H9 (cell line): ENCODE measurements at regions not wholly inside any gene's neighbourhood (a gene's known extent, or its start where the extent isn't known, plus 50 kb on each side); places are given as distances from the start of the nearest gene placed in this dataset.

Experiments used
- DNase-seq: peaks from one replicate; pipeline ENCODE4 v3.0.0-alpha.2; 2017
- H2AFZ ChIP-seq: one replicate; pipeline ENCODE4 v1.6.1; 2013; ENCODE audit warnings: mild to moderate bottlenecking, low read length, control low read depth, moderate library complexity
- H2AK5ac ChIP-seq: 2 replicates; pipeline ENCODE4 v1.6.1; 2013; ENCODE audit warnings: low read length, control low read depth, mixed read lengths; ENCODE audit not compliant: insufficient read length
- H2BK120ac ChIP-seq: one replicate; pipeline ENCODE4 v1.6.1; 2013; ENCODE audit warnings: low read depth, mild to moderate bottlenecking, low read length, control low read depth, inconsistent platforms; ENCODE audit not compliant: poor library complexity, severe bottlenecking
- H2BK12ac ChIP-seq: 2 replicates; pipeline ENCODE4 v1.6.1; 2013; ENCODE audit warnings: low read length, control low read depth, mixed read lengths, low read depth; ENCODE audit not compliant: insufficient read length
- H2BK15ac ChIP-seq: 2 replicates; pipeline ENCODE4 v1.6.1; 2013; ENCODE audit warnings: low read depth, low read length, control low read depth
- H2BK20ac ChIP-seq: one replicate; pipeline ENCODE4 v1.6.1; 2013; ENCODE audit warnings: low read depth, mild to moderate bottlenecking, low read length, control low read depth, inconsistent platforms; ENCODE audit not compliant: poor library complexity, severe bottlenecking
- H2BK5ac ChIP-seq: 2 replicates; pipeline ENCODE4 v1.6.1; 2013; ENCODE audit warnings: low read length, control low read depth, mixed read lengths; ENCODE audit not compliant: insufficient read length
- H3K14ac ChIP-seq: 2 replicates; pipeline ENCODE4 v1.6.1; 2013; ENCODE audit warnings: low read length, control low read depth; ENCODE audit not compliant: insufficient read depth
- H3K18ac ChIP-seq: 2 replicates; pipeline ENCODE4 v1.6.1; 2013; ENCODE audit warnings: low read depth, mild to moderate bottlenecking, mixed read lengths, low read length, control low read depth; ENCODE audit not compliant: insufficient read length
- H3K23ac ChIP-seq: 2 replicates; pipeline ENCODE4 v1.6.1; 2013; ENCODE audit warnings: low read length, control low read depth, mixed read lengths, low read depth; ENCODE audit not compliant: insufficient read length
- H3K23me2 ChIP-seq: 2 replicates; pipeline ENCODE4 v1.6.1; 2013; ENCODE audit warnings: low read depth, mild to moderate bottlenecking, mixed read lengths, low read length, control low read depth; ENCODE audit not compliant: insufficient read length, poor library complexity, severe bottlenecking
- H3K27ac ChIP-seq: 2 replicates; pipeline ENCODE4 v1.5.1; 2013; ENCODE audit warnings: low read length, control low read depth, mixed read lengths, low read depth; ENCODE audit not compliant: insufficient read length
- H3K27me3 ChIP-seq: 2 replicates; pipeline ENCODE4 v1.6.1; 2013; ENCODE audit warnings: low read length, control low read depth, inconsistent platforms; ENCODE audit not compliant: insufficient read depth
- H3K4ac ChIP-seq: 2 replicates; pipeline ENCODE4 v1.6.1; 2013; ENCODE audit warnings: low read depth, mild to moderate bottlenecking, control low read depth, inconsistent platforms, low read length, moderate library complexity
- H3K4me1 ChIP-seq: 2 replicates; pipeline ENCODE4 v1.6.1; 2013; ENCODE audit warnings: low read length, control low read depth, inconsistent platforms; ENCODE audit not compliant: insufficient read depth
- H3K4me2 ChIP-seq: 2 replicates; pipeline ENCODE4 v1.6.1; 2013; ENCODE audit warnings: low read length, control low read depth, mixed read lengths; ENCODE audit not compliant: insufficient read length, insufficient read depth
- H3K56ac ChIP-seq: 2 replicates; pipeline ENCODE4 v1.6.1; 2013; ENCODE audit warnings: low read depth, mild to moderate bottlenecking, mixed read lengths, low read length, control low read depth; ENCODE audit not compliant: insufficient read length
- H3K79me1 ChIP-seq: 2 replicates; pipeline ENCODE4 v1.6.1; 2013; ENCODE audit warnings: low read depth, mild to moderate bottlenecking, moderate library complexity, low read length, control low read depth, inconsistent platforms; ENCODE audit not compliant: insufficient read depth, poor library complexity, severe bottlenecking
- H3K79me2 ChIP-seq: 2 replicates; pipeline ENCODE4 v1.6.1; 2013; ENCODE audit warnings: low read length, control low read depth, inconsistent platforms; ENCODE audit not compliant: insufficient read depth
- H3K9ac ChIP-seq: 2 replicates; pipeline ENCODE4 v1.6.1; 2013; ENCODE audit warnings: low read length, control low read depth, mixed read lengths; ENCODE audit not compliant: insufficient read length; ENCODE audit errors: extremely low read depth
- H3K9me3 ChIP-seq: one replicate; pipeline ENCODE4 v1.6.1; 2013; ENCODE audit warnings: low read depth, low read length, inconsistent platforms; ENCODE audit not compliant: control insufficient read depth
- H3T11ph ChIP-seq: one replicate; pipeline ENCODE4 v1.6.1; 2013; ENCODE audit warnings: mild to moderate bottlenecking, low read length, control low read depth, inconsistent platforms
- H4K20me1 ChIP-seq: one replicate; pipeline ENCODE4 v1.6.1; 2013; ENCODE audit not compliant: control insufficient read depth, insufficient read length, insufficient read depth
- H4K5ac ChIP-seq: 2 replicates; pipeline ENCODE4 v1.6.1; 2013; ENCODE audit warnings: low read depth, mild to moderate bottlenecking, mixed read lengths, low read length, control low read depth; ENCODE audit not compliant: insufficient read length
- H4K8ac ChIP-seq: replicated peaks from 2 replicates; pipeline ENCODE4 v1.6.1; 2013; ENCODE audit warnings: low read length, control low read depth, mixed read lengths, low read depth; ENCODE audit not compliant: insufficient read length
- H4K91ac ChIP-seq: 2 replicates; pipeline ENCODE4 v1.6.1; 2013; ENCODE audit warnings: low read depth, mild to moderate bottlenecking, moderate library complexity, mixed read lengths, low read length, control low read depth; ENCODE audit not compliant: insufficient read length
- H3K27ac Mint-ChIP-seq, 3 experiments: 2 replicates in 2 of 3; 3 replicates in 1 of 3; pipeline ENCODE4 v1.8.0; 2020 to 2021; ENCODE audit warnings: mixed read lengths in 3 of 3, mild to moderate bottlenecking in 1 of 3, moderate library complexity in 1 of 3
- H3K27me3 Mint-ChIP-seq: 2 replicates; pipeline ENCODE4 v1.8.0; 2021; ENCODE audit warnings: low read depth, mild to moderate bottlenecking, moderate library complexity, mixed read lengths
- H3K36me3 Mint-ChIP-seq, 3 experiments: 2 replicates in 2 of 3; 3 replicates in 1 of 3; pipeline ENCODE4 v1.8.0; 2020 to 2021; ENCODE audit warnings: low read depth in 3 of 3, mixed read lengths in 3 of 3; ENCODE audit not compliant: insufficient read depth in 1 of 3
- H3K4me1 Mint-ChIP-seq, 2 experiments: 2 replicates each; pipeline ENCODE4 v1.8.0; 2020; ENCODE audit warnings: mixed read lengths in 2 of 2
- H3K4me3 Mint-ChIP-seq, 2 experiments: 2 replicates in 1 of 2; 3 replicates in 1 of 2; pipeline ENCODE4 v1.8.0; 2020 to 2021; ENCODE audit warnings: mild to moderate bottlenecking in 2 of 2, mixed read lengths in 2 of 2, moderate library complexity in 1 of 2
- H3K9me3 Mint-ChIP-seq, 2 experiments: 2 replicates in 1 of 2; 3 replicates in 1 of 2; pipeline ENCODE4 v1.8.0; 2020; ENCODE audit warnings: mild to moderate bottlenecking in 2 of 2, mixed read lengths in 2 of 2, moderate library complexity in 1 of 2
- CTCF ChIP-seq: fragments of 200-600 bp; sonication (generic); conservative IDR thresholded peaks from 3 replicates; pipeline ENCODE4 v1.8.0; 2021; ENCODE audit warnings: antibody characterized with exemption, mild to moderate bottlenecking
- WGBS: extraction: QIAGEN DNeasy Blood & Tissue Kit; methylation state at CpG from one replicate; pipeline ENCODE4 v1.1.7; 2013; ENCODE audit warnings: missing lambda C conversion rate, low lambda C conversion rate, mixed read lengths; ENCODE audit not compliant: insufficient read length; ENCODE audit errors: extremely low coverage; 5-methylcytosine and 5-hydroxymethylcytosine counted together

DNA sequence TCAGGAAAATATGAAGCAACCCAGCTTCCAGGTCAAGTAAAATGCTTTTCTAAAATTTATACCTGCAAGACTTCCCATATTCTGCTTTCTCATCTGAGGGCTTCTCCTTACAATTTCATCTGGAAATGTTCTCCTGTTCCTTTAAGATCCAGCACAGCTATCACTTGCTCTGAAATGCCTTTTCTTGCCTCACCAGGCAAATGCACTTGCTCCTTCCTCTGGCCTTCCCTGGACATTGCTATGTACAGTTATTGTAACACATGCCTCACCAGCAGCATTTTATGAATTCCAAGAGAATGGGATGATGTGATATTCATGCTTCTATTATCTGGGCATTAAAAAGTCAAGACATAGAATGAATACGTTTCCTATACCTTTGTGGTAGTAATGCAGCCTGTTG, 842.1 kb upstream of the INTU start:
- no peaks in the 10 kb centered on the region for H3K9me3 ChIP-seq
- H3K23ac ChIP-seq, result no peak overlapping the region
- H4K91ac ChIP-seq, result no peak overlapping the region
- H2AK5ac ChIP-seq, result no peak overlapping the region
- H3K9ac ChIP-seq, result no peak overlapping the region
- no peak for DNase-seq
- H2BK12ac ChIP-seq, result no peak overlapping the region
- H3K36me3 Mint-ChIP-seq, result no peaks in the 10 kb centered on the region
- no peak overlapping the region for H3T11ph ChIP-seq
- WGBS, result no CpG with 5 or more reads among the region's 1 CpG
- H3K14ac ChIP-seq, result no peak overlapping the region
- H2BK5ac ChIP-seq, result no peak overlapping the region
- H3K4me3 Mint-ChIP-seq, result no peak overlapping the region
- H2AFZ ChIP-seq, result no peak overlapping the region
- no peak overlapping the region for H2BK20ac ChIP-seq
- no peak overlapping the region for H3K18ac ChIP-seq
- no peak overlapping the region for H2BK15ac ChIP-seq
- H3K79me2 ChIP-seq, result no peaks in the 10 kb centered on the region
- H3K27me3 Mint-ChIP-seq, result no peaks in the 10 kb centered on the region
- H3K27ac Mint-ChIP-seq, result peak overlapping the region in 1 of 3 experiments; percentile 20; a peak in 1 of 7 replicates
- H3K27me3 ChIP-seq, result no peaks in the 10 kb centered on the region
- no peak overlapping the region for H3K4me2 ChIP-seq
- H3K4me1 Mint-ChIP-seq, result no peaks in the 10 kb centered on the region
- H3K79me1 ChIP-seq, result no peaks in the 10 kb centered on the region
- no peak overlapping the region for H4K5ac ChIP-seq
- H3K4me1 ChIP-seq, result no peaks in the 10 kb centered on the region
- no peak overlapping the region for H3K27ac ChIP-seq
- H3K9me3 Mint-ChIP-seq, result no peaks in the 10 kb centered on the region
- H3K23me2 ChIP-seq, result no peaks in the 10 kb centered on the region
- H4K20me1 ChIP-seq, result no peaks in the 10 kb centered on the region
- no peak for TF ChIP-seq CTCF
- no peak overlapping the region for H3K56ac ChIP-seq
- no peak overlapping the region for H2BK120ac ChIP-seq
- H4K8ac ChIP-seq, result no peak overlapping the region
- H3K4ac ChIP-seq, result no peak overlapping the region
